SK-N-MC (cell line): ENCODE measurements at regions not wholly inside any gene's neighbourhood (a gene's known extent, or its start where the extent isn't known, plus 50 kb on each side); places are given as distances from the start of the nearest gene placed in this dataset.

ENCODE experiments used
- EZH2 ChIP-seq: fragments of 200-600 bp; sonication (generic); IDR thresholded peaks from one replicate; pipeline ENCODE4 v1.6.1; 2017; ENCODE audit warnings: antibody characterized with exemption
- POLR2AphosphoS5 ChIP-seq: IDR thresholded peaks from 2 replicates; pipeline ENCODE4 v1.6.1; 2012; ENCODE audit warnings: mild to moderate bottlenecking, low read depth, low read length, borderline replicate concordance

DNA sequence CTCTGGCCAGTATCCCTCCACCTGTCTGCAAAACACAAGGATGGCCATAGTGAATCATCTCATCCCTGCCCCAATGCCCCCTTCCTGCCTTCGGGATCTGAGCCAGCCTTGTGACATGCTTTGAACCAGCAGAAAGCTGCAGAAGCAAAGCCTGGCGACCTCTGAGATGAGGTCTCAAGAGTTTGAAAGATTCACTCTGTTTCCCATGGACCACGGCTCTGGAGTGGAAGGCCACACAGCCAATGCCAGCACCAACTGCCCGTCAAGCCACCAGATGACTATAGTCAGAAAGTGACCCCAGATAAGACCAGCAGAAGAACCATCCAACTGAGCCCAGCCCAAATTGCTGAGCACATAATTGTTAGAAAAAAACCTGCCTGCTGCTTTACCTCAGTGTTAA lies 193.9 kb upstream of the PPP2R2D start:
- TF ChIP-seq POLR2AphosphoS5 (no peak), EZH2 (no peak)
